ENCODE measurements at regions not wholly inside any gene's neighbourhood (a gene's known extent, or its start where the extent isn't known, plus 50 kb on each side); places are given as distances from the start of the nearest gene placed in this dataset.

- H3K27ac ChIP-seq = no peak overlapping the region
- ATAC-seq (no peak), DNase-seq (peak in 1 of 5 donors; percentile 14)
- WGBS, 4 donors = 59 to 72% (median 70%) methylated on average over 2 of the region's 2 CpGs
- no peaks in the 10 kb centered on the region for H3K36me3 ChIP-seq
- intact Hi-C loops (cut with DNase I) = loop anchor here in 9 of 10 donors (5.0 to 10.0 kb wide), 7 partner anchors 260 to 733 kb away; no protein-coding TSS in a partner anchor
- TF ChIP-seq POLR2A (IDR thresholded peaks at IDR 0.05) (no peak), CTCF (IDR thresholded peaks at IDR 0.05) (no peak)
- H3K9me3 ChIP-seq = no peaks in the 10 kb centered on the region
- peaks cover 0 to 60% (median 12%) of the 10 kb centered on the region in 9 donors for H3K27me3 ChIP-seq
- no peak overlapping the region for H3K4me3 ChIP-seq
- peaks cover 0 to 8% (median 0%) of the 10 kb centered on the region in 12 donors for H3K4me1 ChIP-seq
Measured at GRCh38 chr22:49307481-49307830, 520.2 kb downstream of the BRD1 start.

- Histone ChIP-seq H3K27me3 (peaks cover 0 to 54% (median 12%) of the 10 kb centered on the region in 9 donors), H3K9me3 (no peaks in the 10 kb centered on the region), H3K4me3 (no peak overlapping the region), H3K36me3 (no peaks in the 10 kb centered on the region), H3K4me1 (peaks cover 0 to 8% (median 0%) of the 10 kb centered on the region in 12 donors), H3K27ac (no peak overlapping the region)
- 71 to 78% (median 76%) methylated on average over 25 to 31 of the region's 31 CpGs for WGBS, 4 donors
- DNase-seq = peak in 1 of 5 donors; percentile 10
- intact Hi-C loops (cut with DNase I) = loop anchor here in 9 of 10 donors (5.0 to 10.0 kb wide), 7 partner anchors 260 to 732 kb away; no protein-coding TSS in a partner anchor
- no peak for ATAC-seq
- TF ChIP-seq POLR2A (IDR thresholded peaks at IDR 0.05) (no peak), CTCF (IDR thresholded peaks at IDR 0.05) (no peak)
Measured at GRCh38 chr22:49306632-49307480, 520.8 kb downstream of the BRD1 start.

- DNase-seq (peak in 1 of 5 donors; percentile 6), ATAC-seq (no peak)
- Histone ChIP-seq H3K36me3 (no peaks in the 10 kb centered on the region), H3K27ac (no peak overlapping the region), H3K4me3 (no peak overlapping the region), H3K9me3 (no peaks in the 10 kb centered on the region), H3K27me3 (peaks cover 0 to 57% (median 12%) of the 10 kb centered on the region in 9 donors), H3K4me1 (peaks cover 0 to 8% (median 0%) of the 10 kb centered on the region in 12 donors)
- intact Hi-C loops (cut with DNase I) = loop anchor here (1.0 to 10.0 kb wide), 11 partner anchors 257 to 731 kb away; no protein-coding TSS in a partner anchor
- 74 to 75% (median 75%) methylated on average over 18 of the region's 18 CpGs for WGBS, 4 donors
- no peak for TF ChIP-seq CTCF (IDR thresholded peaks at IDR 0.05)
- no peak for TF ChIP-seq POLR2A (IDR thresholded peaks at IDR 0.05)
Measured at GRCh38 chr22:49305966-49306631, 521.6 kb downstream of the BRD1 start.

Data from heart left ventricle (tissue), 16 donors.